ENCODE measurements at regions not wholly inside any gene's neighbourhood (a gene's known extent, or its start where the extent isn't known, plus 50 kb on each side); places are given as distances from the start of the nearest gene placed in this dataset.
A peak's percentile ranks its signal among the peaks of the same experiment; 100 is the strongest.

- no peak overlapping the region for H2AFZ ChIP-seq (ENCODE audit: low read length)
Observed at GRCh38 chr9:121558473-121558872, 58.8 kb upstream of the GGTA1 start.

GRCh38 chr9:121559183-121559582, 59.5 kb upstream of the GGTA1 start:
- Histone ChIP-seq H3K79me2 (ENCODE audit: insufficient read depth, low read length) (no peaks in the 10 kb centered on the region), H3K9ac (ENCODE audit: low read depth, low read length, poor library complexity, severe bottlenecking) (no peak overlapping the region), H3K9me2 (replicated peaks; ENCODE audit: low read depth, low read length) (no peaks in the 10 kb centered on the region), H2AFZ (ENCODE audit: low read length) (no peak overlapping the region), H4K20me1 (ENCODE audit: insufficient read depth, low read length, poor library complexity, severe bottlenecking) (no peaks in the 10 kb centered on the region), H3K4me2 (ENCODE audit: low read depth, low read length, poor library complexity, severe bottlenecking) (no peak overlapping the region), H3K27me3 (ENCODE audit: insufficient read depth, low read length, poor library complexity, severe bottlenecking) (no peaks in the 10 kb centered on the region), H3K4me3 (ENCODE audit: low read length, poor library complexity, severe bottlenecking) (no peak overlapping the region), H3K36me3 (ENCODE audit: insufficient read depth, low read length) (no peaks in the 10 kb centered on the region), H3F3A (ENCODE audit: low read depth) (no peaks in the 10 kb centered on the region), H3K9me3 (ENCODE audit: insufficient read depth, low read depth, low read length) (no peaks in the 10 kb centered on the region), H3K4me1 (ENCODE audit: insufficient read depth, low read length, poor library complexity, severe bottlenecking) (peaks cover 35% of the 10 kb centered on the region)
- TF ChIP-seq EZH2phosphoT487 (IDR thresholded peaks at IDR 0.05; ENCODE audit: borderline replicate concordance) (no peak), CTCF (conservative IDR thresholded peaks at IDR 0.05; ENCODE audit: low read length) (no peak)

More at GRCh38 chr9:121558473-121558872, 58.8 kb upstream of the GGTA1 start:
- H3K79me2 ChIP-seq (ENCODE audit: insufficient read depth, low read length): no peaks in the 10 kb centered on the region
- no peaks in the 10 kb centered on the region for H3K36me3 ChIP-seq (ENCODE audit: insufficient read depth, low read length)
- H3K4me2 ChIP-seq (ENCODE audit: low read depth, low read length, poor library complexity, severe bottlenecking): peak overlapping the region; percentile 86
- no peak for TF ChIP-seq CTCF (conservative IDR thresholded peaks at IDR 0.05; ENCODE audit: low read length)
- no peaks in the 10 kb centered on the region for H3K9me3 ChIP-seq (ENCODE audit: insufficient read depth, low read depth, low read length)
- H3K4me3 ChIP-seq (ENCODE audit: low read length, poor library complexity, severe bottlenecking): peak overlapping the region; percentile 57
- no peaks in the 10 kb centered on the region for H3K9me2 ChIP-seq (replicated peaks; ENCODE audit: low read depth, low read length)
- H3F3A ChIP-seq (ENCODE audit: low read depth): no peaks in the 10 kb centered on the region
- peaks cover 36% of the 10 kb centered on the region for H3K4me1 ChIP-seq (ENCODE audit: insufficient read depth, low read length, poor library complexity, severe bottlenecking)
- H3K27me3 ChIP-seq (ENCODE audit: insufficient read depth, low read length, poor library complexity, severe bottlenecking): no peaks in the 10 kb centered on the region
- H3K9ac ChIP-seq (ENCODE audit: low read depth, low read length, poor library complexity, severe bottlenecking): peak overlapping the region; percentile 14
- no peaks in the 10 kb centered on the region for H4K20me1 ChIP-seq (ENCODE audit: insufficient read depth, low read length, poor library complexity, severe bottlenecking)

GRCh38 chr9:121560921-121561320, 61.3 kb upstream of the GGTA1 start:
- H3K79me2 ChIP-seq (ENCODE audit: insufficient read depth, low read length): no peaks in the 10 kb centered on the region
- no peak overlapping the region for H3K9ac ChIP-seq (ENCODE audit: low read depth, low read length, poor library complexity, severe bottlenecking)
- no peak overlapping the region for H3K4me3 ChIP-seq (ENCODE audit: low read length, poor library complexity, severe bottlenecking)
- peaks cover 30% of the 10 kb centered on the region for H3K4me1 ChIP-seq (ENCODE audit: insufficient read depth, low read length, poor library complexity, severe bottlenecking)
- no peaks in the 10 kb centered on the region for H3K9me2 ChIP-seq (replicated peaks; ENCODE audit: low read depth, low read length)
- no peak overlapping the region for H2AFZ ChIP-seq (ENCODE audit: low read length)
- no peaks in the 10 kb centered on the region for H4K20me1 ChIP-seq (ENCODE audit: insufficient read depth, low read length, poor library complexity, severe bottlenecking)
- TF ChIP-seq CTCF (conservative IDR thresholded peaks at IDR 0.05; ENCODE audit: low read length): no peak
- TF ChIP-seq EZH2phosphoT487 (IDR thresholded peaks at IDR 0.05; ENCODE audit: borderline replicate concordance): no peak
- no peak overlapping the region for H3K4me2 ChIP-seq (ENCODE audit: low read depth, low read length, poor library complexity, severe bottlenecking)
- H3F3A ChIP-seq (ENCODE audit: low read depth): no peaks in the 10 kb centered on the region
- H3K27me3 ChIP-seq (ENCODE audit: insufficient read depth, low read length, poor library complexity, severe bottlenecking): no peaks in the 10 kb centered on the region
- no peaks in the 10 kb centered on the region for H3K9me3 ChIP-seq (ENCODE audit: insufficient read depth, low read depth, low read length)
- H3K36me3 ChIP-seq (ENCODE audit: insufficient read depth, low read length): no peaks in the 10 kb centered on the region

Data from Loucy (cell line).